Activated effector memory CD4-positive, alpha-beta T cell treated with Interleukin-2 at 50 U/mL for 16 hours (primary cell): ENCODE measurements at regions not wholly inside any gene's neighbourhood (a gene's known extent, or its start where the extent isn't known, plus 50 kb on each side); places are given as distances from the start of the nearest gene placed in this dataset.
"Not testable (repeated sequence)": the region's sequence is repeated elsewhere in the genome, so short reads cannot be mapped to it uniquely, and the experiment has no call there.

Source experiments
- DNase-seq: peaks from one replicate; pipeline ENCODE4 v3.0.0-alpha.2; 2020

DNA sequence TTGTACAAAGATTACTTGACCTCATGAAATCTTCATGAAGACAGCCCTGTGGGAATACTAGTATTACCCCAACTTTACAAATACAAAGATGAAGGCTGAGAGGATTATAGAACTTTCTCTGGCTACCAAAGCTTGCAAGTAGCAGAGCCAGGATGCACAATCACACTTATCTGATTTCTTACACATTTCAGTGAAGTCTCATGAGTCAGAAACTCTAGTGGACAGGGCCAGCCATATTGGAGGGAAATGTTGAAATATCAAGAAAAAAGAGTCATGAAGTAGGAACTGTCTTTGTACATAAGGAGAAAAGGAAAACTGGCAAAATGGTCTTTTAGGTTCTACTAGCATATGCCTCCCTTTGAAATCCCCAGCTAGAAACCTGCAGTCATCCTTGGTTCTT is 369.6 kb upstream of the WWC1 start:
- no peak for DNase-seq

DNA sequence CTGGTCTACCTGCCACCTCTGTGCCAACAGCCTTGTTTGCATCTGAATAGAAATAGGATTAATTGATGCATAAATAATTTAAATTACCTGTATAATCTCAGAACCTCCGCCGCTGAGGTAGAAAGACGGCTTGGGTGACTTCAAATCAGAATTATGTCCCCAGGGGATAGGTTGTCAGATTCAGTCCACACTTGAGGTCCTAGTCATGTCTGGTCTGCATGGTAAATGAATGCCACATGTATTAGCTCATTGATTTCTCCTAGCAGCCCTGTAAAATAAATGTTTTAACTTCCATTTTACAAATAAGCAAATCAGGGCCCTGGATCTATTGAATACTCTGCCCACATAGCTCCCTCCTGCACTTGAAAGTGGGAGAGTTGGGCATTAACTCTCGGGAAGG is 368.0 kb upstream of the WWC1 start:
- no peak for DNase-seq

DNA sequence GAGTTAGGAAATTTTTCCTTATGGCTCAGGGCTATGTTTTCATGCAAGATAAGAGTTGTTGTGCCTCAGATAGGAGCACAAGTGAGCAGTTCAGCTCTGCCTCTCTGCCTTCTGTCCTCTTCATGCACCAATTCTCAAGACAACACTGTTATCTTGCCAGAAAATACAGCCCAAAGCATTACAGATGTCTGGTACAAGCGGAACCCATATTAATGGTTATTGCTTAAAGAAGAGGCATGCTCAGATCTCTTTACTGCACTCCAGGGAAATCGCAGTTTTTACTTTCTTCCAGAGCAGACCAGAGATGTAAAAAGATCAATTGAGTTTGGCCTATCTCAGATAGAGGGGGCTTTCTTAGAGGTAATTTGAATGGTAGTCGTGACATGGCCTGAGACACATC is 361.6 kb upstream of the WWC1 start:
- no peak for DNase-seq

DNA sequence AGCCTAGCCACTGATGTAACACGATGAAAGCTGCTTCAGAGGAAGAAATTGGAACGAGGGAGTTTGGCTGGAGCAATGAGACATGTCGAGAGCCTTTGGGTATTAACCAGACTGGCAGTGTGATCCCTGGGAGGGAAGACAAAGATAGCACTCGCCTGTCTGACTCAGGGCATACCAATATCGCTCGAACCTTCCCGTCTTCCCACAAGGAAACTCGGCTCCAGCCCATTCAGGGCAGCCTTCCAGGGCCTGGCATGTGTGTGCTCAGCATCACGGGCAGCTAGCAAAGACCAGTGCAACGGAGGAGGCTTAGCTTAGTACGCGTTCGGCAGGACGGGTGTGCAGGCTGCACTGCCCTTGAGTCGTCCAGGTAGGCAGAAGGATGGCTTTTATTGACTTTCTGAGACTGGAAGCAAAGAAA is 356.9 kb upstream of the WWC1 start:
- no peak for DNase-seq

DNA sequence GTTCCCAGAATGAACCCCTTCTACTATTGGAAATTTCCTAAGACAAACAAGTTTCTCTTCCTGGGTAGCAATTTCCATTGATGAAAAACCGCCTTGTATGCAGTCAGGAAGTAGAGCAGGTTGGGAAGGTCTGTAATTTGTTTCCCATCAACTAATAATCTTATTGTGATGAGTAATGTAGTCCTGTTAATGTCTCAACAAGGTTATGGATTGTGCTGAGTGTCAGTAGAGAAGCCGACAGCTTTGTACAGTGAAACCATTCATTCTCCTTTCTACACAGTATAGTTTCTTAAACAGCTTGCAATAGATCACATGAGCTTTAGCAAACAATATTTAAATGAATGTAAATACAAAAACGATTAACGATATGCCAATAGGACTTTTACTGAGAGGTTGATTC is 355.4 kb upstream of the WWC1 start:
- DNase-seq = no peak

DNA sequence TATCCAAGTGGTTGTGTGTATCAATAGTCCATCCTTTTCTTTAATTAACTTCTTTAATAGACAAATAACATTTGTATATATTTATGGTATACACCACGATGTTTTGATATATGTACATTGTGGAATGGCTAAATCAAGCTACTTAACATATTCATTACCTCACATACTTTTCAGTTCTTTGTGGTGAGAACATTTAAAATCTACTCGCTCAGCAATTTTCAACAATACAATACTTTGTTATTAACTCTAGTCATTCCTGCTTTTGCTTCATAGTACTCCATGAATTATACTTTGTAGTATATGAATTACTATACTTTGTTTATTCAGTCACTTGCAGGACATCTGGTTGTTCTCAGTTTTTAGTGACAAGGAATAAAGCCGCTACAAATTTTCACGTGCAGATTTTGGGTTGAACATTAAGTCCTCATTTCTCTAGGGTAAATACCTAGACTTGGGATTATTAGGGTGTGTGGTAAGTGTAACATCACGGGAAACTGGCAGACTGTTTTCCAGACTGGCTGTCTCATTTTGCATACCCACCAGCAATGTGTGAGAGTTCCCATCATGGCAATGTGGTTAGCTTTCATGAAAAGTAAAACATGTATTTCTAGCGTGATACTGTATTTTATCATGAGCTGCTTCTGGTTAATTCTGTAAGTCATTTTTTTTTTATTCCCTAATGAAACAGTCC is 354.4 kb upstream of the WWC1 start:
- no peak for DNase-seq

DNA sequence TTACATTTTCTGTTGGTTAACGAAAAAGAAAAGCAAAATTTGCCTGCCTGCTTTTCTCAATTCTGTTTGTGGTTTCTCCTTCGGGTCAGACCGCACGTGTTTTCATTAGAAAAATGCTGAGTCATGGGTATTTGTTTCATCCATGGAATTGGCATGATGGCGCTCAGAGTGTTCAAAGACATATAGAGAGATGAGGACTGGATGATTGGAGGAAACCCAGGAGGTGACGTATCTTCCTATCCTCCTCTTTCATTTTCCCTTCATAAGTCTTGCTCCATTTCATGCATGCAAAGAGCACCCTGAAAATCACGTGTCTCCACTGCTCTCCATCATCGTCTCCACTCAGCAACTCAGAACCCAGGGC is 353.8 kb upstream of the WWC1 start:
- no peak for DNase-seq

DNA sequence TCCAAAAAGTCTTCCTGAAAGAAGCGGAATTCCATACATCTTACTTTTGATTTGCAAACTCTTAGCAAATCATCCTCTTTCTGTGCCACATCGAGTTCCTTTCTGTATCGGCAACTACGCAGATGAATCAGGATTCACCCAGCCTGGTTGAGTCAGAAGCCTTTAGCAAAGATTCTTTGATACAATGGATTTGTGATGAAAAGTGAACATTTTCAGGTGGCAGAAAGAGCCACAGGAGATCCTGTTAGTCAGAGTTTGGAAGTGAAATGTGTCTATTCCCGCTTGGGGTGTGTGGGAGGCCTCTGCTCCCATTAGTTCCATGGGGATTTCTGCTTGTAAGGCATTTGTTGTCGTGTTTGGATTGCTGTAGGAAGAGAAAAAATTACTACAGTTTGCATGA is 351.8 kb upstream of the WWC1 start:
- DNase-seq = no peak

DNA sequence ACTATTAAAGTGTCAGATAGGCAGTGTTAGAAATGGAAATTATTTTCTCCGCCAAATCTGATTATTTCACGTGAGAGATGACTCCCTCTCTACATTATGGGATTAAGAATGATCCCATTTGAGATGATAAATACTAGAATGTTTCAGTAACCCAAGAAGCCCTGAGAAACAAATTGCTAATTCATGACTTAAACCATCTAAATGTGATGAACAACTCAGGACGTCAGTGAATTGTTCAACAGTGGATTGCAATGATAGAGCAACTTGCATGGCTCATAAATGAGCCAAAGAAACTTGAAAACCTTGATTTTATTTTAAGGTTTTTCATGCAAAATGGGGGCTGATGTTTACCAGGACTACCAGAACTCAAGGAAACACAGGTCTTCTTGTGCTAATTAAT is 350.5 kb upstream of the WWC1 start:
- DNase-seq = no peak

DNA sequence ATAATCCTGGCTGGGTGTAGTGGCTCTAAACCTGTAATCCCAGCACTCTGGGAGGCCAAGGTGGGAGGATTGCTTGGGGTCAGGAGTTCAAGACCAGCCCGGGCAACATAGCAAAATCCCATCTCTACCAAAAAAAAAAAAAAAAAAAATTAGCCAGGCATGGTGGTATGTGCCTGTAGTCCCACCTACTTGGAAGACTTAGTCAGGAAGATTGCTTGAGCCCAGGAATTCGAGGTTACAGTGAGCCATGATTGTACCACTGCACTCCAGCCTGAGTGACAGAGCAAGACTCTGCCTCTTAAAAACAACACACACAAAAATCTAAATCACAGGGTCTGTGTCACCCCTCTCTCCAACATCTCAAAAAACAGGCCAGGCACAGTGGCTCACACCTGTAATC is 349.9 kb upstream of the WWC1 start:
- not testable (repeated sequence) for DNase-seq

DNA sequence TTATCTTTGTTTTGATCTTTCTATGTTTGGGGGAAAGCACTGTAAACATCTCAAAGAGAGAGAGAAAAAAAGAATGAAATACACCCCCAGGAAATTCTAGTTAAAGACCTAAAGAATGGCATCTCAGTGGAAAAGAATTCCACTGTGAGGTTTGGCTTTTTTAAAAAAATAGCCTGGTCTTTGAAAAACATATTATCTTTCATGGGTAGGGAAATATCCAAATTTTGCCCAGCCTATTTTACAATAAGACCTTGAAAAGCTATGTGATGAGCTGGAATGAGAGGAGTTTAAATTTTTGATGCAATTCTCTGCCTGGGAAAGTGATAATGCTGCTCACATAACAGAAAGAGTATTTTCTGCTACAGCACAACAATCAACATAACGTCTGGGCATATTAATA is 348.1 kb upstream of the WWC1 start:
- DNase-seq = no peak

DNA sequence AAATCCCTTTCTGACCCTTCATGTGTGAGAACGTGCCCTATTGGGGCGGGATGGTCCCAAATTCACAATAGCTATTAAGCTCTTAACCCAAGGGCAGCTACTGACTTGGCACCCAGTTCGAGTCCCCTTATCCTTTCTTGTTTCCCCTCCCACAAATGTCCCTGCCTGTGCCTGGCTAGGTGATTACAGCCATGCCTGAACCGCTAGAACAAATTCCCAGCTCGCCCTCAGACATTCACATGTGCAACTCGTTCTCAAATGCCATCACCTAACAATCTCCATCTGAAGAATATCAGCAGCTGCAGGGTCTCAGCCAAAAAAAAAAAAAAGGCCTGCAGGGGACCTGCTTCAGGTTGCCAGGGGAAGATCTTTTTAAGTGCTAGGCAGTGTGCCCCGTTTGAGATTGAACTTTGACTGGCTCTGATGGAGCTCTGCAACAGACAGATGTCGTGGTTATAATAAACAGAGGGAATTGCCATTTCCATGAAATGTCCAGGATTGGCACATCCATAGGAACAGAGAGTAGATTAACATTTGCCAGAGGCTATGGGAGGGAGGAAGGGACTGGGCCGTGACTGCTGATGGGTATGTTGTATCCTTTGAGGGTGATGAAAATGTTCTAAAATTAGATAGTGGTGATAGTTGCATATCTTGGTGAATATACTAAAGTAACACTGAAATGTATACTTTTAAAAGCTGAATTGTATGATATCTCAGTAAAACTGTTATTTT is 347.2 kb upstream of the WWC1 start:
- no peak for DNase-seq

DNA sequence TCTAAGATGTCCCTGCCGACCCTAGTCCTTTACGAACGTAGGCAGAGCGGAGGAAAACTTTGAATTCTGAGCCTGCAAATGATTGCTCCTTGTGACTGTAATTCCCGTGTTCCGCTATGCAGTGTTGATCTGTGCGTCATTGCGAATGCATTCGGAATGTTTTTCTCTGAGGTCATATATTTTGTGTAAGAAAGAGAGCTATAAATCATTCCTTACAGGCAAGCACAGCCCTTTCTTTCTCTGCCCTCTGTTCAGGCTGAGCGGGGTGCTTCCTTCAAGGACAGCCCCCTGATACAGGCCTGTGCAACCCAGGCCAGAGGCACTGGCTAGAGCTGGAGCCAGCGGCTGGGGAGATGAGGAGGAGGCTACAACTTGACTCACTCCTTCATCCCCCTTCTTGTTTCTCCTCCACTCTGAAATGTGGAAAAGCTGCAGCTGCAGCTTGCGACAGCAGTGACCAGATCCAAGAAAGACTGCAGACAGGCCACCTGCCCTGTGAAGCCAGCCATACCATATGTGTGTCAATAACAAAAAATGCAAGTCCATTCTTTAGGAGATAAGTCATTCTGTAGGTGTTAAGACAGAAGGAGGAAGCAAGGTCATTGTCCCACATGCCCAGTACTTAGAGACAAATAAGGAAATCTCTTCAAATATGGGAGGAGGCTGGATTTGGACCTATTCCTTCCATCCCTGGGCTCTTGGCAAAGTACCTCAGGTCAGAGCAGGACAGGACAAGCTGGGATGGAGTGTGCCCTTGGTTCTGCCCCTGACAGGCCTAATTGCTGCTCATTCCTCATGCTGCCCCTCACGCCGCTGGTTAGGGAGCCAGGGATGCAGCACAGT is 345.7 kb upstream of the WWC1 start:
- no peak for DNase-seq

DNA sequence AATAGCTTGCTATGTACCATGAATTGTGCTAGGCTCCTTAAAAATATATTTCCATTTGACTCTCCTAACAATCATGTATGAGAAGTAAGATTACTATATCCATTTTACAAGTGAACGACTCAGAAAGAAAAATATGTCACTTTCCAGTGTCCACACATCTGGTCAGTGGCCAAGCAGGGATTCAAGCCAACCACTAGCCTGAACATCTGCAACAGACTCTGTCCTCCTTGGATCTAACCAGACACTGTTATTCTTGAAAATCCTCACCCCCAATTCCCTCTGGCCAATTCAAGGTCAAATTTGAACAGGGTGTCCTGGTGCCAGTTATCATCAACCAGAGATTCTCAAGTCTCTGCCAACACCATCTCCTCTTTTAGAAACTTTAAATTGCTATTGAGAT is 344.1 kb upstream of the WWC1 start:
- no peak for DNase-seq

DNA sequence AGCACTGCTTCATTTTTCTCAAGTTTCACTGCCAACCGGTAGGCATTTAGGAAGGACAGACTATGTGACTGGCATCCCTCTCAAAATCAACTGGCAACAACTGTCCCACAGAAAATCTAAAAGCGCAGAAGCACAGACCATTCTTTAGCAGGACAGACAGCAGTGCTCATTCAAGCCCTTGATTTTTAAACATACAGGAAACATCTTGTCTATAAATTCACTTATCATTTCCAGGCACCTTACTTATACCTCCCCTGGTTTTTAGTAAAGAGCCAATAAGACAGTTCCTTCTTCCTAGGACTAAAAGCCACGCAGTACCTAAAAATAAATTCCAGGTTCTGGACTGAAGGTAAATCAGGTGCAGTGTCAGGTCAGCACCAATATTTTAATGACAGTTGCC is 343.2 kb upstream of the WWC1 start:
- DNase-seq = no peak

DNA sequence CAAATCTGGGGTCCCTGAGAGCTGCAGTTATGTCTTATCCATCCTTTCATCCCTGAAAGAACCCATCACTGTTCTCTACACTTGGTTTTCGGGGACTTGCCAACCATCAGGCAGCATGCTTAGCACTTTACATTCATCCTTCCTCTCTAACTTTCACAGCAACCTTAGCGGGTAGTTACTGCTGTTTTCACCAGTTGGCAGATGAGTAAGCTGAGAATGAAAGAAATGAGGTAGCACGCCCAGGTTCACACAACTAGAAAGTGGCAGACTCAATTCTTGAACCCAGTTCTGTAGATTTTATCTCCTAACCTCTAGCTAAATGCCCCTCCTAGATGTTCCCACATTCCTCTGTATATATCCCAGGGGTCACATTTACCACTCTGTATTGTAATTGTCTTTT is 342.0 kb upstream of the WWC1 start:
- no peak for DNase-seq

DNA sequence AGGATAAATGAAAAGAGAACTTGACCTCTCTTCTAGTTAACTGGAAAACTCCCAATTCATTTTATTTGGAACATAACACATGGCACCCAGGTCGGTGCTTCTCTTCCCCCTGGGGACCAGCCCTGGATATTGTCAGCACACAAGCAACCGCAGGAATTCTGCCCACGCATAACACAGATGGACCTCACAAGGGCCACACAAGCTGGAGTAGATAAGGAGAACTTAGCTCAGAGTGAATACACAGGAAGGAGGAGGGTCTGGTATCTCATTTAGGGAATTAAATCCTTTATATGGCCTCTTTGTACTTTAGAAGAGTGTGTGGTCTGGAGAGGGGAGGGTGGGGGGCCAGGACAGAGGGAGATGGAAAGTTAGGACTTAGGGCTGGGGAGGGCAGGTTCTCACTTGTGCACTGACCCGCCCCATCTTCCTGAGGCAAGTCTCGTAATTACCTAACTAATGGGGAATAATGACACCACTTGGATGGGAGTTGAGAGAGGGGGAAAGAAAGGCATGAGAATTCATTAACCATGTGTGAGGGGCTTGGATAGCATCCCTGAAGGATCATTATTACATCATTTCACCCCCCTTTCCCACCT is 341.2 kb upstream of the WWC1 start:
- DNase-seq = no peak

DNA sequence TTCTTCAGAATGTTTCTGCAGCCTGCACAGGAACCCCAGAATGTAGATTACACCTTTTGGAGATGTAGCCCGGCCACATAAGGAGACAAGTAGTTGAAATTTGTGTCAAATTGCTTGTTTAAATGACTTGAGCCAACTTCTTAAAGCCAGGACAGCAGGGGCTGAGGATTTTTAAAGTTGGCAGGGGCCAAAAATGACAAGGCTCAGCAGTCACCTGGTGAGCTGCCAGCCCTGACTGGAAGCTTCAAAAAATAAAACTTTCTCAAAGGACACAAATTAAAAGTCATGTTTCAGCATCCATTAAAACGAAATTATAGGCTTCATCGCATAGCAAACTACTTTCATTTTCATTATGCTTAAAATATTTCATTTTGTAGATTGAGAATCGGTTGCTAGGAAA is 340.3 kb upstream of the WWC1 start:
- no peak for DNase-seq

DNA sequence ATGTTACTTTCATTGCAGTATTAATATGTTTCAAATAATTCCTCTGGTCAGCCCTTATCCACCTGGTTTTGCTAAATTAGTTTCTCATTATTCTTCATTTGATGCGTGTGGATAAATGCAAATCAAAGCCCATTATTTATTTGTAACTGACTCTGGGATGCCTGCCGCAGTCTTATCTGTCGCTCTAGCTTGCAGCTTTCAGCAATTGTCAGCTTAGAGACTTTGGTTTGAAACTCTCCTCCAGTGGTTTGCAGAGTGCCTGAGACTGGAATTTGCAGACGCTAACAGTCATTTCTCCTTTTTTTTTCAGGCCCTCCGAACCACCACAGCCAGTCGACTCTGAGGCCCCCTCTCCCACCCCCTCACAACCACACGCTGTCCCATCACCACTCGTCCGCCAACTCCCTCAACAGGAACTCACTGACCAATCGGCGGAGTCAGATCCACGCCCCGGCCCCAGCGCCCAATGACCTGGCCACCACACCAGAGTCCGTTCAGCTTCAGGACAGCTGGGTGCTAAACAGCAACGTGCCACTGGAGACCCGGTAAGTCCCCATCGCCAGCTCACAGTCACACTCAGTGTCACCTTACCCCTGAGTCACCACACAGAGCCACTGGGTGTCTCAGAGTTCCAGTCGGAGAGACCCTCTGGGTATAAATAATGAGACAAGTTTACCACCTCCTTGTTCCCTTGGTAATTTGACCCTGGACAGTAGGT is 339.0 kb upstream of the WWC1 start:
- no peak for DNase-seq

DNA sequence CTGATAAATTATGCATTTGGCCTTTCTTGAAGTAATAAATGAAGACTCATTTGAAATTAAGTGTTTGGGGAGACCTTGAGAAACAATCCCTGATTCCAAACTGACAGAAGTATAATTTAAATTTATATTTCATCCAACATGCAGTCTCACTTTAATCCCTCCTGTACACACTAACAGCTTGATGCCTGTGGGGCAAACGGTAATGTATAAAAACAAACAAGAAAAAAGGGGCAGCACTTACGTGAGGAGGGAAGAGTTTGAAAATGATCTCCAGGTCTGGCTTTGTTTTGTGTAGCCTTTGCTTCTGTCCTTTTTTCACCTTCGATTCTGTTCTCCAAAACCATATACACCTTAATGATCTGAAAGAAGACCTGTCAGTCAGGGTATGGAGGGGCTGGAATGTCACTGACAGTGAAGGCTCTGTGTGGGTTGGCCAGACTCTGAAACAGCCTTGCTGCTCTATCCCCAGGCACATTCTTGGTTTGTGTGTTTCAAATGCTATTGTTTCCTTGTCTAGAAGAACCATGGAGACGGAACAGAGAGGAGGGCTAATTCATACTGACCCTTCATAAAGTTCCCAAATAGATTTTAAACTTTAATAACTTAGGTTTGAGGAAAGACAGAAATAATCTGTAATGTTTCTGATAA is 338.2 kb upstream of the WWC1 start:
- DNase-seq = no peak

DNA sequence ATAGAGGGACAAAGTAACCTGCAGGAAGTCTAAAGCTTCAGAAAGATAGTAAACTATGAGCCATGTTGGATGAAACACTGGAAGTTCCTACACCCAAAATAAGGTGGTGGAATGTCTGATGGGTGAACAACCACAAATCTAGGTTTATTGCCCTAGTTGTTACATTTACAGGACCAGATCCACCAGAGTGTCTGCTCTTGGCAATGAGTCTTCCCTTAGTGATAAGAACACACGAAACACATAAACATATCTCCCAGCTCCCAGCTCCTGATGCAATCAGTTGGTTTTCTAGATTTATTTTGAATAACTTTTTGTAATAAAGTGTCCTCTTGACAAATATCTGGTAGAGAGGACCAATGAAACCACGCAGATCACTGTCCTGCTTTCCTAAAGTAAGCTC is 329.7 kb upstream of the WWC1 start:
- DNase-seq = no peak

DNA sequence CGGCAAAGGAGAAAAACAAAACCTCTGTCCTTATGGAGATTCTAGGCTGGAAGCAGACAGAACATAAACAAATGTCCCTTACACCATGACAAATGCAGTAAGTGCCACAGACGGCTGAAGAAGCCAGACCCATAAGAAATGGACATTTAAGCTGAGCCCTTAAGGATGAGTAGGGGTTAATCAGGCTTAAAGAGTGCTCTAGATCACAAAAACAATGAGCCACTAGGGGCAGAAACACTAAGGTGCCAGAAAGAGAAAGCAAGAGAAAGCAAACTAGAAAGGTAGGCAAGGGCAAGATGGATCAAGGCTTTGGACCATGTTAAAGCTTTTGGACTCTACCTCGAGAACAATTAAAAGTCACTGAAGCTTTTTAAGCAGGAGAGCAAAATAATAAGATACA is 326.9 kb upstream of the WWC1 start:
- no peak for DNase-seq

DNA sequence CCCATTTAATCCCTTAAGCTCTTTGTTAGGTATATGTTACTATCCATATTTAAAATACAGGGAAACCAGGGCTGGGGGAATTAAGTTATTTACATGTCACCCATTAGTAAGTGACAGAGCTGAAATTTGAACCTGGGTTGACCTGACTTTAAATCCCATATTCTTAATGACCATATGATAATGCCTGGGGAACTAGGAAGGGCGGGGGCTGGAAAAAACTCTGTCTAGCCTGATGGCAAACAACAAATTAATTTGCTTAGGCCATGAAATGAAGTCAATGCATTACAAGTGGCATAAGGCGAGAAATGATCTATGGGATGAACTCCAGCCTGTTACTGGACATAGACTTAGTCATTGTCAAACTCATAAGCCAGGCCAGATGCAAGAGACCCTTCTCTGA is 325.7 kb upstream of the WWC1 start:
- no peak for DNase-seq
